ENCODE measurements at regions not wholly inside any gene's neighbourhood (a gene's known extent, or its start where the extent isn't known, plus 50 kb on each side); places are given as distances from the start of the nearest gene placed in this dataset.

GRCh38 chrX:34875204-34875603 lies 67.4 kb upstream of the FAM47B start:
- no peak for TF ChIP-seq CTCF (IDR thresholded peaks at IDR 0.05; ENCODE audit: borderline replicate concordance, extremely low read depth, insufficient read depth)
- FAIRE-seq = no peak

GRCh38 chrX:34877436-34877835 lies 65.2 kb upstream of the FAM47B start:
- no peaks in the 10 kb centered on the region for H3K36me3 ChIP-seq (ENCODE audit: control insufficient read depth in 2 of 3, insufficient read depth in 3 of 3, low read length in 3 of 3)
- H3K27me3 ChIP-seq (ENCODE audit: control insufficient read depth, insufficient read depth, low read length) = no peaks in the 10 kb centered on the region
- TF ChIP-seq CTCF (IDR thresholded peaks at IDR 0.05; ENCODE audit: borderline replicate concordance, extremely low read depth, insufficient read depth) = no peak
- intact Hi-C loops (cut with DNase I) = no loop called here
- H3K4me1 ChIP-seq (ENCODE audit: control insufficient read depth in 2 of 3, insufficient read depth in 2 of 3, low read depth in 1 of 3, low read length in 3 of 3) = no peaks in the 10 kb centered on the region
- H3K9ac ChIP-seq (ENCODE audit: low read length in 3 of 3) = no peak overlapping the region
- no peak overlapping the region for H3K4me3 ChIP-seq (ENCODE audit: low read length in 3 of 3)
- FAIRE-seq = no peak
- DNase-seq = no peak
- no peaks in the 10 kb centered on the region for H3K9me3 ChIP-seq (ENCODE audit: control insufficient read depth in 2 of 3, insufficient read depth in 1 of 3, low read length in 3 of 3)
- no peak overlapping the region for H3K27ac ChIP-seq (ENCODE audit: low read depth in 2 of 2, low read length in 2 of 2)

More at GRCh38 chrX:34875204-34875603, 67.4 kb upstream of the FAM47B start:
- intact Hi-C loops (cut with DNase I) = no loop called here
- H3K4me1 ChIP-seq (ENCODE audit: control insufficient read depth in 2 of 3, insufficient read depth in 2 of 3, low read depth in 1 of 3, low read length in 3 of 3) = no peaks in the 10 kb centered on the region
- no peaks in the 10 kb centered on the region for H3K9me3 ChIP-seq (ENCODE audit: control insufficient read depth in 2 of 3, insufficient read depth in 1 of 3, low read length in 3 of 3)
- peak in 2 of 5 donors; percentile 0 to 2 for DNase-seq
- H3K27me3 ChIP-seq (ENCODE audit: control insufficient read depth, insufficient read depth, low read length) = no peaks in the 10 kb centered on the region
- H3K27ac ChIP-seq (ENCODE audit: low read depth in 2 of 2, low read length in 2 of 2) = no peak overlapping the region
- no peaks in the 10 kb centered on the region for H3K36me3 ChIP-seq (ENCODE audit: control insufficient read depth in 2 of 3, insufficient read depth in 3 of 3, low read length in 3 of 3)
- H3K4me3 ChIP-seq (ENCODE audit: low read length in 3 of 3) = no peak overlapping the region
- no peak overlapping the region for H3K9ac ChIP-seq (ENCODE audit: low read length in 3 of 3)

GRCh38 chrX:34879346-34879745 lies 63.2 kb upstream of the FAM47B start:
- no peaks in the 10 kb centered on the region for H3K27me3 ChIP-seq (ENCODE audit: control insufficient read depth, insufficient read depth, low read length)
- no peak overlapping the region for H3K27ac ChIP-seq (ENCODE audit: low read depth in 2 of 2, low read length in 2 of 2)
- DNase-seq (no peak), FAIRE-seq (no peak)
- intact Hi-C loops (cut with DNase I) = no loop called here
- H3K36me3 ChIP-seq (ENCODE audit: control insufficient read depth in 2 of 3, insufficient read depth in 3 of 3, low read length in 3 of 3) = no peaks in the 10 kb centered on the region
- no peak overlapping the region for H3K9ac ChIP-seq (ENCODE audit: low read length in 3 of 3)
- no peak overlapping the region for H3K4me3 ChIP-seq (ENCODE audit: low read length in 3 of 3)
- no peaks in the 10 kb centered on the region for H3K9me3 ChIP-seq (ENCODE audit: control insufficient read depth in 2 of 3, insufficient read depth in 1 of 3, low read length in 3 of 3)
- H3K4me1 ChIP-seq (ENCODE audit: control insufficient read depth in 2 of 3, insufficient read depth in 2 of 3, low read depth in 1 of 3, low read length in 3 of 3) = no peaks in the 10 kb centered on the region
- no peak for TF ChIP-seq CTCF (IDR thresholded peaks at IDR 0.05; ENCODE audit: borderline replicate concordance, extremely low read depth, insufficient read depth)

GRCh38 chrX:34879886-34880285 lies 62.7 kb upstream of the FAM47B start:
- no peak overlapping the region for H3K9ac ChIP-seq (ENCODE audit: low read length in 3 of 3)
- H3K4me3 ChIP-seq (ENCODE audit: low read length in 3 of 3) = no peak overlapping the region
- H3K27me3 ChIP-seq (ENCODE audit: control insufficient read depth, insufficient read depth, low read length) = no peaks in the 10 kb centered on the region
- no peaks in the 10 kb centered on the region for H3K4me1 ChIP-seq (ENCODE audit: control insufficient read depth in 2 of 3, insufficient read depth in 2 of 3, low read depth in 1 of 3, low read length in 3 of 3)
- H3K27ac ChIP-seq (ENCODE audit: low read depth in 2 of 2, low read length in 2 of 2) = no peak overlapping the region
- TF ChIP-seq CTCF (IDR thresholded peaks at IDR 0.05; ENCODE audit: borderline replicate concordance, extremely low read depth, insufficient read depth) = no peak
- FAIRE-seq (no peak), DNase-seq (no peak)
- H3K36me3 ChIP-seq (ENCODE audit: control insufficient read depth in 2 of 3, insufficient read depth in 3 of 3, low read length in 3 of 3) = no peaks in the 10 kb centered on the region
- intact Hi-C loops (cut with DNase I) = no loop called here
- no peaks in the 10 kb centered on the region for H3K9me3 ChIP-seq (ENCODE audit: control insufficient read depth in 2 of 3, insufficient read depth in 1 of 3, low read length in 3 of 3)

All from kidney (tissue), 13 donors.